ENCODE measurements at regions not wholly inside any gene's neighbourhood (a gene's known extent, or its start where the extent isn't known, plus 50 kb on each side); places are given as distances from the start of the nearest gene placed in this dataset.

- H3K4me1 Mint-ChIP-seq = peaks cover 7% of the 10 kb centered on the region
- H3K27ac Mint-ChIP-seq = no peak overlapping the region
- DNase-seq (ENCODE audit: low spot score in 2 of 2, unreplicated experiment in 2 of 2) = no peak
- no peak overlapping the region for H3K4me3 Mint-ChIP-seq
- TF ChIP-seq, protein P1, sequence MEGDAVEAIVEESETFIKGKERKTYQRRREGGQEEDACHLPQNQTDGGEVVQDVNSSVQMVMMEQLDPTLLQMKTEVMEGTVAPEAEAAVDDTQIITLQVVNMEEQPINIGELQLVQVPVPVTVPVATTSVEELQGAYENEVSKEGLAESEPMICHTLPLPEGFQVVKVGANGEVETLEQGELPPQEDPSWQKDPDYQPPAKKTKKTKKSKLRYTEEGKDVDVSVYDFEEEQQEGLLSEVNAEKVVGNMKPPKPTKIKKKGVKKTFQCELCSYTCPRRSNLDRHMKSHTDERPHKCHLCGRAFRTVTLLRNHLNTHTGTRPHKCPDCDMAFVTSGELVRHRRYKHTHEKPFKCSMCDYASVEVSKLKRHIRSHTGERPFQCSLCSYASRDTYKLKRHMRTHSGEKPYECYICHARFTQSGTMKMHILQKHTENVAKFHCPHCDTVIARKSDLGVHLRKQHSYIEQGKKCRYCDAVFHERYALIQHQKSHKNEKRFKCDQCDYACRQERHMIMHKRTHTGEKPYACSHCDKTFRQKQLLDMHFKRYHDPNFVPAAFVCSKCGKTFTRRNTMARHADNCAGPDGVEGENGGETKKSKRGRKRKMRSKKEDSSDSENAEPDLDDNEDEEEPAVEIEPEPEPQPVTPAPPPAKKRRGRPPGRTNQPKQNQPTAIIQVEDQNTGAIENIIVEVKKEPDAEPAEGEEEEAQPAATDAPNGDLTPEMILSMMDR (IDR thresholded peaks at IDR 0.05; ENCODE audit: unreplicated experiment) = peak; percentile 57
- no peaks in the 10 kb centered on the region for H3K27me3 Mint-ChIP-seq (ENCODE audit: low read depth)
- H3K9me3 Mint-ChIP-seq = no peaks in the 10 kb centered on the region
- no peaks in the 10 kb centered on the region for H3K36me3 Mint-ChIP-seq
These were observed 313.5 kb downstream of the PRDM9 start for GRCh38 chr5:23820765-23821471.

- no peaks in the 10 kb centered on the region for H3K27me3 Mint-ChIP-seq (ENCODE audit: low read depth)
- peaks cover 3% of the 10 kb centered on the region for H3K9me3 Mint-ChIP-seq
- no peak for DNase-seq (ENCODE audit: low spot score in 2 of 2, unreplicated experiment in 2 of 2)
- H3K36me3 Mint-ChIP-seq = no peaks in the 10 kb centered on the region
- H3K4me3 Mint-ChIP-seq = no peak overlapping the region
- TF ChIP-seq, protein P1 (IDR thresholded peaks at IDR 0.05; ENCODE audit: unreplicated experiment) = no peak
- no peak overlapping the region for H3K27ac Mint-ChIP-seq
- H3K4me1 Mint-ChIP-seq = peaks cover 2% of the 10 kb centered on the region
These were observed 316.1 kb downstream of the PRDM9 start for GRCh38 chr5:23823521-23823920.

GRCh38 chr5:23825196-23825595, 317.8 kb downstream of the PRDM9 start:
- no peak overlapping the region for H3K4me3 Mint-ChIP-seq
- no peaks in the 10 kb centered on the region for H3K27me3 Mint-ChIP-seq (ENCODE audit: low read depth)
- peaks cover 3% of the 10 kb centered on the region for H3K9me3 Mint-ChIP-seq
- DNase-seq (ENCODE audit: low spot score in 2 of 2, unreplicated experiment in 2 of 2) = no peak
- H3K27ac Mint-ChIP-seq = no peak overlapping the region
- H3K4me1 Mint-ChIP-seq = peaks cover 2% of the 10 kb centered on the region
- no peaks in the 10 kb centered on the region for H3K36me3 Mint-ChIP-seq
- TF ChIP-seq, protein P1 (IDR thresholded peaks at IDR 0.05; ENCODE audit: unreplicated experiment) = no peak

GRCh38 chr5:23840083-23840482, 332.7 kb downstream of the PRDM9 start:
- Mint-ChIP-seq H3K4me3 (no peak overlapping the region), H3K9me3 (peaks cover 18% of the 10 kb centered on the region), H3K36me3 (peaks cover 2% of the 10 kb centered on the region), H3K27me3 (ENCODE audit: low read depth) (peaks cover 4% of the 10 kb centered on the region), H3K4me1 (no peaks in the 10 kb centered on the region), H3K27ac (no peak overlapping the region)
- DNase-seq (ENCODE audit: low spot score in 2 of 2, unreplicated experiment in 2 of 2) = no peak
- TF ChIP-seq, protein P1 (IDR thresholded peaks at IDR 0.05; ENCODE audit: unreplicated experiment) = no peak

GRCh38 chr5:23864786-23865185, 357.4 kb downstream of the PRDM9 start:
- no peak overlapping the region for H3K4me3 Mint-ChIP-seq
- TF ChIP-seq, protein P1 (IDR thresholded peaks at IDR 0.05; ENCODE audit: unreplicated experiment) = no peak
- H3K36me3 Mint-ChIP-seq = no peaks in the 10 kb centered on the region
- DNase-seq (ENCODE audit: low spot score in 2 of 2, unreplicated experiment in 2 of 2) = no peak
- no peaks in the 10 kb centered on the region for H3K4me1 Mint-ChIP-seq
- H3K27ac Mint-ChIP-seq = no peak overlapping the region
- no peaks in the 10 kb centered on the region for H3K9me3 Mint-ChIP-seq
- H3K27me3 Mint-ChIP-seq (ENCODE audit: low read depth) = no peaks in the 10 kb centered on the region

Data from mesothelial cell of epicardium (in vitro differentiated cells).